SKM-1 treated with dmso at 0.1 percent for 144 hours (cell line): ENCODE measurements at regions not wholly inside any gene's neighbourhood (a gene's known extent, or its start where the extent isn't known, plus 50 kb on each side); places are given as distances from the start of the nearest gene placed in this dataset.
A peak's percentile ranks its signal among the peaks of the same experiment; 100 is the strongest.
"Not testable (repeated sequence)": the region's sequence is repeated elsewhere in the genome, so short reads cannot be mapped to it uniquely, and the experiment has no call there.

Source experiments
- DNase-seq: peaks from one replicate; lab custom pipeline; 2025; ENCODE audit not compliant: unreplicated experiment; lab: John Stamatoyannopoulos, UW

- not testable (repeated sequence) for DNase-seq
Observed at GRCh38 chr1:149695066-149695465, 87.4 kb upstream of the FCGR1A start.

- not testable (repeated sequence) for DNase-seq
Observed at GRCh38 chr1:149700220-149700619, 82.3 kb upstream of the FCGR1A start.

GRCh38 chr1:149700677-149701567, 81.6 kb upstream of the FCGR1A start:
- not testable (repeated sequence) for DNase-seq

- peak; percentile 78 for DNase-seq
Observed at GRCh38 chr1:149708192-149708853, 74.2 kb upstream of the FCGR1A start.

- DNase-seq, result not testable (repeated sequence)
Observed at GRCh38 chr1:149711651-149712050, 70.8 kb upstream of the FCGR1A start.

- DNase-seq, result peak; percentile 31
Observed at GRCh38 chr1:149712154-149712927, 70.2 kb upstream of the FCGR1A start.

GRCh38 chr1:149713513-149713912, 69.0 kb upstream of the FCGR1A start:
- DNase-seq, result not testable (repeated sequence)

- DNase-seq, result not testable (repeated sequence)
Observed at GRCh38 chr1:149713952-149714351, 68.5 kb upstream of the FCGR1A start.

- DNase-seq, result not testable (repeated sequence)
Observed at GRCh38 chr1:149724618-149725302, 57.7 kb upstream of the FCGR1A start.

- not testable (repeated sequence) for DNase-seq
Observed at GRCh38 chr1:149726688-149727087, 55.8 kb upstream of the FCGR1A start.

- not testable (repeated sequence) for DNase-seq
Observed at GRCh38 chr1:149728598-149728997, 53.9 kb upstream of the FCGR1A start.
